Endodermal cell (in vitro differentiated cells): ENCODE measurements at regions not wholly inside any gene's neighbourhood (a gene's known extent, or its start where the extent isn't known, plus 50 kb on each side); places are given as distances from the start of the nearest gene placed in this dataset.

Experiments used
- DNase-seq: peaks from one replicate; pipeline ENCODE4 v3.0.0-alpha.2; 2017
- H3K27ac ChIP-seq: 2 replicates; pipeline ENCODE4 v1.5.1; 2013; ENCODE audit warnings: mild to moderate bottlenecking, low read depth, low read length, moderate library complexity
- H3K27me3 ChIP-seq: 2 replicates; pipeline ENCODE4 v1.6.1; 2013; ENCODE audit warnings: mild to moderate bottlenecking, low read length, moderate library complexity; ENCODE audit not compliant: insufficient read depth, control insufficient read depth, poor library complexity, severe bottlenecking
- H3K36me3 ChIP-seq: 2 replicates; pipeline ENCODE4 v1.7.0; 2013; ENCODE audit warnings: mild to moderate bottlenecking, low read length, moderate library complexity; ENCODE audit not compliant: control insufficient read depth, insufficient read depth
- H3K4me1 ChIP-seq: one replicate; pipeline ENCODE4 v1.7.0; 2013; ENCODE audit warnings: low read length; ENCODE audit not compliant: control insufficient read depth, insufficient read depth
- H3K4me3 ChIP-seq: 2 replicates; pipeline ENCODE4 v1.5.1; 2013; ENCODE audit warnings: mild to moderate bottlenecking, low read length, moderate library complexity
- H3K9ac ChIP-seq: 2 replicates; pipeline ENCODE4 v1.6.1; 2013; ENCODE audit warnings: mild to moderate bottlenecking, low read length, moderate library complexity; ENCODE audit not compliant: poor library complexity, severe bottlenecking; ENCODE audit errors: extremely low read depth
- H3K9me3 ChIP-seq: 2 replicates; pipeline ENCODE4 v1.6.1; 2013; ENCODE audit warnings: mild to moderate bottlenecking, low read length, moderate library complexity; ENCODE audit not compliant: control insufficient read depth
- H3K27ac Mint-ChIP-seq: 2 replicates; pipeline ENCODE4 v1.8.0; 2020; ENCODE audit warnings: mixed read lengths
- H3K27me3 Mint-ChIP-seq: 2 replicates; pipeline ENCODE4 v1.8.0; 2021; ENCODE audit warnings: mild to moderate bottlenecking, mixed read lengths; ENCODE audit not compliant: insufficient read depth
- H3K36me3 Mint-ChIP-seq: 2 replicates; pipeline ENCODE4 v1.8.0; 2020; ENCODE audit warnings: low read depth, mixed read lengths
- H3K4me1 Mint-ChIP-seq: 2 replicates; pipeline ENCODE4 v1.8.0; 2020; ENCODE audit warnings: mixed read lengths
- H3K4me3 Mint-ChIP-seq: 2 replicates; pipeline ENCODE4 v1.8.0; 2020; ENCODE audit warnings: mild to moderate bottlenecking, moderate library complexity, mixed read lengths
- H3K9me3 Mint-ChIP-seq: 2 replicates; pipeline ENCODE4 v1.8.0; 2020; ENCODE audit warnings: mild to moderate bottlenecking, mixed read lengths
- CTCF ChIP-seq: fragments of 200-600 bp; sonication (generic); conservative IDR thresholded peaks from 2 replicates; pipeline ENCODE4 v1.5.0; 2021; ENCODE audit warnings: antibody characterized with exemption, mild to moderate bottlenecking
- WGBS, 2 experiments: methylation state at CpG; one replicate each; pipeline versions ENCODE4 v1.1.5 to v1.1.7; 2013; ENCODE audit warnings: missing lambda C conversion rate in 2 of 2, mixed read lengths in 1 of 2; ENCODE audit not compliant: insufficient coverage in 1 of 2, insufficient read length in 1 of 2; 5-methylcytosine and 5-hydroxymethylcytosine counted together

DNA sequence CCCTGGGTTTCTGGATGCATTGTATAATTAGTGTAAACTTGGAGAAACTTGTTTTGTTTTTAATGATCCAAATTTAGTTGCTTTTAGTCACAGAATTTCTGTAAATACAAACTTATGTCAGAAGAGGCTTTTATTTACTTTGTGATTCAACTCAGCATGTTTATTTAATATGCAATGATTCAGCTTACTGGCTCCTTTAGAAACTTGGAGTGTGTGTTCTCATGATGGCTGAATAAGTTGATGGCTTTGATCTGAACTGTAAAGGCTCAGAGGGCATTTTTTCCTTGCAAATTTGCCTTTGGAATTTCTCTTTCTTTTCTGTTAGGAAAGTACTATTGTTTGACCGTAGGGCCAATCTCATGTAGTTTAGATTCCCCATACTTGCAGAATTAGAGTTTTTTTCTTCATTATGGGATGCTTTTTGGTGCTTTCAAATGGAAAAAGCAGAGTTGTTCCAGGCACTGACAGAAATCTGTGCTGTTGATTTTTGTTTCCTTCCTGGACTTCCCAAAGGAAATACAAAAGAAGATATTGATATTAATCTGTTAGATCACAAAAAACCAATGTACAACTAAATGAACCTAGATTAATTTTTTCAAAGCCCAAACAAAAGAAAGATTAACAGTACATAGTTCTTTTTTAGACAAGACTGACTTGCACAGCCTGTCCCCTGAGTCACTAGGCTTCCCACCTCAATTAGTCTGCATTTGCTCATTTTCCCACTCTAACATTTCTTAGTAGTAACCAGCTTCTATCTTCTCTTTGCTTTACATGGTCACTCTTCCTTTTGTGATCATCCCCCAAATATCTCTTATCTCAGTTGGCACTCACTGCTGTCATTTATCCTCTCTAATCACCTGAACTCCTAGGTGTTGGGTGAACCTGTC lies 96.8 kb upstream of the AGR3 start:
- Histone ChIP-seq H3K36me3 (no peaks in the 10 kb centered on the region), H3K9me3 (no peaks in the 10 kb centered on the region), H3K4me3 (no peak overlapping the region), H3K4me1 (no peaks in the 10 kb centered on the region), H3K9ac (no peak overlapping the region), H3K27me3 (no peaks in the 10 kb centered on the region), H3K27ac (no peak overlapping the region)
- H3K36me3 Mint-ChIP-seq = no peaks in the 10 kb centered on the region
- TF ChIP-seq CTCF = no peak
- no peak overlapping the region for H3K4me3 Mint-ChIP-seq
- 83% methylated on average over 1 of the region's 1 CpG; no CpG with 5 or more reads in 1 of the 2 experiments for WGBS, 2 experiments
- H3K27me3 Mint-ChIP-seq = peaks cover 6% of the 10 kb centered on the region
- H3K9me3 Mint-ChIP-seq = no peaks in the 10 kb centered on the region
- no peak overlapping the region for H3K27ac Mint-ChIP-seq
- DNase-seq = no peak
- H3K4me1 Mint-ChIP-seq = peaks cover 4% of the 10 kb centered on the region

- no peak overlapping the region for H3K9ac ChIP-seq
- TF ChIP-seq CTCF = no peak
- Mint-ChIP-seq H3K4me3 (no peak overlapping the region), H3K4me1 (peaks cover 4% of the 10 kb centered on the region), H3K27ac (no peak overlapping the region), H3K27me3 (peaks cover 7% of the 10 kb centered on the region), H3K9me3 (no peaks in the 10 kb centered on the region), H3K36me3 (no peaks in the 10 kb centered on the region)
- no peak overlapping the region for H3K4me3 ChIP-seq
- 92 to 96% methylated on average over 4 of the region's 4 CpGs for WGBS, 2 experiments
- no peaks in the 10 kb centered on the region for H3K36me3 ChIP-seq
- H3K9me3 ChIP-seq = no peaks in the 10 kb centered on the region
- H3K4me1 ChIP-seq = no peaks in the 10 kb centered on the region
- no peaks in the 10 kb centered on the region for H3K27me3 ChIP-seq
- no peak for DNase-seq
- H3K27ac ChIP-seq = no peak overlapping the region
Measured at GRCh38 chr7:16980539-16980938, 98.8 kb upstream of the AGR3 start.

DNA sequence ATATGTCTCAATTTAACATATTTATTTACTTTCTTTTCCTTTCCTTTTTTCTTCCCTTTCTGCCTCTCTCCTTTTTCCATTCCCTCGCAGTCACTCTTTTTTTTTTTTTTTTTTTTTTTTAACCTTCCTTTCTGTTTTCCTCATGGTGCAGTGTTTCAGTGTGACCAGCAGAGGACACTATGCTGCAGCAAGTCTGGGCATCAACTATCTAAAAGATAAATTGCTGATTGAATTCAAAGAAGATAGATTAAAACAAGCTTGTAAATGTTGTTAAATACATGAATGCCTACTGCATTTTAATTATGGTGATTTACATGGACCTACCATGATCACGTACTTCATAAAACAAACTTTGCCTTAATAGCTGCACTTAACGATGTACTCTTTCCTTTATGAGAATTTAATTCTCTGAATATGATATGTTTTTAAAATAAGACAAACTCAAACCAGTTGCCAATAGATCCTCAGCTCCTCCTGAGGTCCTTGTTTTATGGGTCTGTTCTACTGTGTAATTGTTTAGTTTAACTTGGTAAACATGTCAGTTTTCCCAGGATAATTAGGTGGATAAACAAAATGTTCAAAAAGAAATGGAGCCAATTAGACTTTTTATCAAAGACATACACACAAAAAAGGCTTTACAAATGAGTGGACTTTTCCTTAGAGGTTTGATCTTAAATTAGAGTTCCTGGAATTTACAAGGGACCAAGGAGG lies 101.0 kb upstream of the AGR3 start:
- peaks cover 3% of the 10 kb centered on the region for H3K4me1 ChIP-seq
- peaks cover 8% of the 10 kb centered on the region for H3K27me3 ChIP-seq
- no peak overlapping the region for H3K27ac ChIP-seq
- Mint-ChIP-seq H3K9me3 (no peaks in the 10 kb centered on the region), H3K4me1 (peaks cover 4% of the 10 kb centered on the region), H3K27ac (no peak overlapping the region), H3K36me3 (no peaks in the 10 kb centered on the region), H3K27me3 (peaks cover 23% of the 10 kb centered on the region), H3K4me3 (no peak overlapping the region)
- H3K9ac ChIP-seq = no peak overlapping the region
- no peak overlapping the region for H3K4me3 ChIP-seq
- no peaks in the 10 kb centered on the region for H3K9me3 ChIP-seq
- no peaks in the 10 kb centered on the region for H3K36me3 ChIP-seq
- TF ChIP-seq CTCF = peak; percentile 92
- no peak for DNase-seq
- 40 to 59% methylated on average over 1 of the region's 3 CpGs for WGBS, 2 experiments
